ENCODE measurements at regions not wholly inside any gene's neighbourhood (a gene's known extent, or its start where the extent isn't known, plus 50 kb on each side); places are given as distances from the start of the nearest gene placed in this dataset.

- no peak overlapping the region for H3K27ac ChIP-seq
- no peak for TF ChIP-seq CTCF (IDR thresholded peaks at IDR 0.05)
- intact Hi-C loops (cut with DNase I): no loop called here
- DNase-seq (ENCODE audit: low spot score in 2 of 2): no peak
- peaks cover 0 to 4% of the 10 kb centered on the region in 2 donors for H3K4me1 ChIP-seq
- H3K4me3 ChIP-seq: no peak overlapping the region
- H3K27me3 ChIP-seq: no peaks in the 10 kb centered on the region
- H3K36me3 ChIP-seq: no peaks in the 10 kb centered on the region
- no peaks in the 10 kb centered on the region for H3K9me3 ChIP-seq
Observed at GRCh38 chr11:116188350-116188749, 584.4 kb downstream of the BUD13 start.

- no peaks in the 10 kb centered on the region for H3K9me3 ChIP-seq
- no peak overlapping the region for H3K4me3 ChIP-seq
- intact Hi-C loops (cut with DNase I): no loop called here
- H3K36me3 ChIP-seq: no peaks in the 10 kb centered on the region
- H3K27me3 ChIP-seq: no peaks in the 10 kb centered on the region
- TF ChIP-seq CTCF (IDR thresholded peaks at IDR 0.05): no peak
- no peak overlapping the region for H3K27ac ChIP-seq
- DNase-seq (ENCODE audit: low spot score in 2 of 2): no peak
- no peaks in the 10 kb centered on the region for H3K4me1 ChIP-seq
Observed at GRCh38 chr11:116187026-116187425, 585.8 kb downstream of the BUD13 start.

GRCh38 chr11:116185551-116185950, 587.2 kb downstream of the BUD13 start:
- no peak overlapping the region for H3K4me3 ChIP-seq
- H3K4me1 ChIP-seq: no peaks in the 10 kb centered on the region
- intact Hi-C loops (cut with DNase I): no loop called here
- H3K36me3 ChIP-seq: no peaks in the 10 kb centered on the region
- H3K27ac ChIP-seq: no peak overlapping the region
- H3K9me3 ChIP-seq: no peaks in the 10 kb centered on the region
- DNase-seq (ENCODE audit: low spot score in 2 of 2): no peak
- H3K27me3 ChIP-seq: no peaks in the 10 kb centered on the region
- TF ChIP-seq CTCF (IDR thresholded peaks at IDR 0.05): no peak

GRCh38 chr11:116184763-116185162, 588.0 kb downstream of the BUD13 start:
- Histone ChIP-seq H3K9me3 (no peaks in the 10 kb centered on the region), H3K27ac (no peak overlapping the region), H3K4me3 (no peak overlapping the region), H3K36me3 (no peaks in the 10 kb centered on the region), H3K4me1 (no peaks in the 10 kb centered on the region), H3K27me3 (no peaks in the 10 kb centered on the region)
- intact Hi-C loops (cut with DNase I): no loop called here
- no peak for TF ChIP-seq CTCF (IDR thresholded peaks at IDR 0.05)
- DNase-seq (ENCODE audit: low spot score in 2 of 2): no peak

- Histone ChIP-seq H3K36me3 (no peaks in the 10 kb centered on the region), H3K4me3 (no peak overlapping the region), H3K27ac (no peak overlapping the region), H3K9me3 (no peaks in the 10 kb centered on the region), H3K27me3 (no peaks in the 10 kb centered on the region), H3K4me1 (no peaks in the 10 kb centered on the region)
- no peak for TF ChIP-seq CTCF (IDR thresholded peaks at IDR 0.05)
- DNase-seq (ENCODE audit: low spot score in 2 of 2): no peak
- intact Hi-C loops (cut with DNase I): no loop called here
Observed at GRCh38 chr11:116182356-116182966, 590.3 kb downstream of the BUD13 start.
